ENCODE measurements at regions not wholly inside any gene's neighbourhood (a gene's known extent, or its start where the extent isn't known, plus 50 kb on each side); places are given as distances from the start of the nearest gene placed in this dataset.

- no peak for TF ChIP-seq CTCF (IDR thresholded peaks at IDR 0.05 in 8 of 11, conservative IDR thresholded peaks at IDR 0.05 in 3 of 11)
- no peak for TF ChIP-seq POLR2A (IDR thresholded peaks at IDR 0.05)
- TF ChIP-seq POLR2AphosphoS5 (IDR thresholded peaks at IDR 0.05), result no peak
These were observed 64.3 kb upstream of the LRRC8B start for GRCh38 chr1:89460325-89460724.
